SK-N-MC (cell line): ENCODE measurements at regions not wholly inside any gene's neighbourhood (a gene's known extent, or its start where the extent isn't known, plus 50 kb on each side); places are given as distances from the start of the nearest gene placed in this dataset.

Experiments
- EZH2 ChIP-seq: fragments of 200-600 bp; sonication (generic); IDR thresholded peaks from one replicate; pipeline ENCODE4 v1.6.1; 2017; ENCODE audit warnings: antibody characterized with exemption
- FOXP2 ChIP-seq: optimal IDR thresholded peaks from 2 replicates; pipeline ENCODE3; 2011; ENCODE audit warnings: mild to moderate bottlenecking, moderate library complexity; ENCODE audit not compliant: insufficient read depth; ENCODE audit errors: extremely low read length, control extremely low read depth
- POLR2AphosphoS5 ChIP-seq: IDR thresholded peaks from 2 replicates; pipeline ENCODE4 v1.6.1; 2012; ENCODE audit warnings: mild to moderate bottlenecking, low read depth, low read length, borderline replicate concordance

DNA sequence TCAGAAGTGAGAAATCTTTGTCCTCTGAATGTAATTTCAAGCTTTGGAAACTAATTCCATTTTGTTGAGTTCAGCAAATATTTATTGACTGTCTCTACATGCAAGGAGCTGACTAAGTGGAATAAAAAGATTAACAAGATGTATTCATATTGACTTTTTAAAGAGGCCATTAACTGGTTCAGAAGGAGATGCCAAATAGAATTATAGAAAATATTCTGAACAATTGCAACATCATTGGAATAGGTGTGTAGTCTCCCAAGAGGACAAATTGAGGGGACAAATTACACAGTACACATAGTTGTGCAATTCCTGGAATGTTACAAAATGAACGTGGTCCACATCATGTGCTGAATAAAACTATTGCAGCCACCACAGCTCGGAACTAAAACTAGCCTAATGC is 224.2 kb downstream of the NPR3 start:
- TF ChIP-seq POLR2AphosphoS5 (no peak), EZH2 (no peak), FOXP2 (no peak)
